Peyer's patch (tissue), 4 donors: ENCODE measurements at regions not wholly inside any gene's neighbourhood (a gene's known extent, or its start where the extent isn't known, plus 50 kb on each side); places are given as distances from the start of the nearest gene placed in this dataset.

ENCODE experiments used
- POLR2A ChIP-seq, 2 donors: fragments of 450-650 bp; IDR thresholded peaks; one replicate each; pipeline ENCODE4 v1.5.1; 2017; ENCODE audit warnings: antibody characterized with exemption in 2 of 2, mild to moderate bottlenecking in 2 of 2, moderate library complexity in 2 of 2
- TF ChIP-seq, protein P1 (sequence below), 6 experiments: fragments of 450-650 bp in 4 of 6; fragments of 200-600 bp in 2 of 6; sonication (generic) in 1 of 6; IDR thresholded peaks; one replicate each; pipeline ENCODE4 v1.5.1; 2017 to 2019; ENCODE audit warnings: antibody characterized with exemption in 6 of 6, mild to moderate bottlenecking in 3 of 6, moderate library complexity in 1 of 6

DNA sequence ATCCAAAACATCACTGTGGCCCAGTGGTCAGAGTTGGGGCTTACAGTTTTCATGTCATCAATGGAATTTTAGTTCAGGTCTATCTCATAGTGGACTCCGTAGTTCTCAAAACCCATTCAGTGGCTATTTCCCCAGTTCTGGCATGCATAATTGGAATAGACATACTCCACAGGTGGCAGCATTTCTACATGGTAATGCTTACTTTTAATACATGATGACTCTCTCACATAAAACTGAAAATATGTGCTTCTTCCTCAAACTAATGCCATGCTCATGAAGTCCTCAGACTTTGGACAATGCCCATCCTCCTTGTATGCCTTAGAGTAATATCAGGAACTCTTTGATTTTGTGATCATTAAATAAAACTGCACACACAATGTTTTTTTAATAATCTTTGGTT is 857.4 kb upstream of the GOT2 start:
- no peak for TF ChIP-seq POLR2A (IDR thresholded peaks at IDR 0.05)
- TF ChIP-seq, protein P1, sequence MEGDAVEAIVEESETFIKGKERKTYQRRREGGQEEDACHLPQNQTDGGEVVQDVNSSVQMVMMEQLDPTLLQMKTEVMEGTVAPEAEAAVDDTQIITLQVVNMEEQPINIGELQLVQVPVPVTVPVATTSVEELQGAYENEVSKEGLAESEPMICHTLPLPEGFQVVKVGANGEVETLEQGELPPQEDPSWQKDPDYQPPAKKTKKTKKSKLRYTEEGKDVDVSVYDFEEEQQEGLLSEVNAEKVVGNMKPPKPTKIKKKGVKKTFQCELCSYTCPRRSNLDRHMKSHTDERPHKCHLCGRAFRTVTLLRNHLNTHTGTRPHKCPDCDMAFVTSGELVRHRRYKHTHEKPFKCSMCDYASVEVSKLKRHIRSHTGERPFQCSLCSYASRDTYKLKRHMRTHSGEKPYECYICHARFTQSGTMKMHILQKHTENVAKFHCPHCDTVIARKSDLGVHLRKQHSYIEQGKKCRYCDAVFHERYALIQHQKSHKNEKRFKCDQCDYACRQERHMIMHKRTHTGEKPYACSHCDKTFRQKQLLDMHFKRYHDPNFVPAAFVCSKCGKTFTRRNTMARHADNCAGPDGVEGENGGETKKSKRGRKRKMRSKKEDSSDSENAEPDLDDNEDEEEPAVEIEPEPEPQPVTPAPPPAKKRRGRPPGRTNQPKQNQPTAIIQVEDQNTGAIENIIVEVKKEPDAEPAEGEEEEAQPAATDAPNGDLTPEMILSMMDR (IDR thresholded peaks at IDR 0.05) = no peak
